ENCODE measurements at regions not wholly inside any gene's neighbourhood (a gene's known extent, or its start where the extent isn't known, plus 50 kb on each side); places are given as distances from the start of the nearest gene placed in this dataset.
"Not testable (repeated sequence)": the region's sequence is repeated elsewhere in the genome, so short reads cannot be mapped to it uniquely, and the experiment has no call there.

DNA sequence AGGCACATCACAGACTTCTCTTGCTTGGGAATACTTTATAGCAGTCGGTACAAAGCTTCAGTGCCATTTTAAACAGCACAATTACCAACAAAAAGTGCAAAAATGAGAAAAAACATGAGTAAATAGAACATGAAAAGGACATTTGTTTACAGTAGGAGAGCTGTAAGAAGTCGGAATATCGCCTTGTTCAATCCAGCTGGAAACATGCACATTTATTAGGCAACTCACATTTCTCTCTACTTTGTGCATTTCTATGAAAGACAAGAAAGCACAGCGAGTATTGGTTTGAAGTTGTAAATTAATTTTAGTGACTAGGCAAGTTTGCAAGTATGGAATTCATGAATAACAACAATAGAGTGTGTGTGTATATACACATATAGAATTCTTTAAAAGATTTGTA, 484.7 kb downstream of the DACH1 start:
- DNase-seq: no peak

- no peak for DNase-seq
These were observed 486.8 kb downstream of the DACH1 start for GRCh38 chr13:71380191-71380590.

DNA sequence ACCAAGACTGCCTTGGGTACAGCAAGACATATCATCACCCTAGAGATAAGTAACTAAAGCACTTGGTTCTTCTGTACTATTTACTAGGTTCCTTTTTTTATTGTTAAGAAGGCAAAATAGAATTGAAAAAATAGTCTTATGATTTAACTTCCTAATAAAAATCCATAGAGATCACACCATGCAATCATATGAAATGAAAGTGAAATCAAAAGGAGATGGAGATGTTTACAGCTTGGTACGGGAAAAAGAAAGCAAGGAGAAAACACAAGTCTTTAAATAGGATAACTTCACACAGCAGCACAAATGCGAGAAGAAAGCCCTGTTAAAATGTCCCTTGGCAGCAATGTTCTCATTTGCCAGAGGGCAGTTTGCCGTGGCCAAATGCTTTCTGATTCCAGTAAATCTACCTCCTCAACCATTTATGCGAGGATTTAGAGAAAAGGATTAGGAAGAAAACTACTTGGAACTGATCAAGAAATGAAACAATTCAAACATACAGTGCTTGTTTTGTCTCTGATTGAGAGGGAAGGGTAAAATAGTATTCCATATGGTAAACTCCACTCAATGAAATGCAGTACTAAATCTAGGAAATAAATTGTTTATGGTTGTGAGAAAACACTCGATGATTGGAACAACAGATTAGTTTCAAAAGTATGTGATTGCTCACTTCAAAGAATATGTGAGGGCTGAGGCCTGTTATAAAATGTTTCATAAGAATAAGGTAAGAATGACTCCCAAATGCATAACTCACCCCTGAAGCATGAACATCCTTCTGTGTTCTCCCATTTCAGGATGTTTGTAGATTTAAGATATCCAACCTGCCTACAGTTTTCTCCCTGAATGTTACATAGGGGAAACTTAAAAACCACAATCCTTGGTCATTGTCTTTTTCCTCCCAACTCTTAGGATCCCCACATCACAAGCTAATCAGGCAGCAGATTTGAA, 487.8 kb downstream of the DACH1 start:
- no peak for DNase-seq

GRCh38 chr13:71374471-71375049, 492.4 kb downstream of the DACH1 start:
- DNase-seq: no peak

DNA sequence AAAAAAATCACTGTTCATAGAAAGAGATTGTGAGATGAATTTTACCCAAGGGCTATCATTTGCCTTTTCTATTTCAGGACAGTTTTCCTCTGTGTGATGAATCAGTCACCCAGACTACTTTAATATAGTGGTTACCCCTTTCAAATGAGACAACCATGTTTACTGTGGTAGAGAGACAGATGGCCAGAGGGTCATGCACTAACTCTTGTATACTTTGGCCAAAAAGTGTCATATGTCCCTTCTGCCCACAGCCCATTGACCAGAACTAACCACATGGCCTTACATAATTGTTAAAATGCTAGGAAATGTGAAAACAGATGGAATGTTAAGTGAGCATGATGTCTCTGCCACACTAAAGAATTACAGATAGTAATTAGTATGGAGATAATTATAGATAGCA, 498.7 kb downstream of the DACH1 start:
- no peak for DNase-seq

GRCh38 chr13:71360041-71360440, 507.0 kb downstream of the DACH1 start:
- DNase-seq: no peak

GRCh38 chr13:71359641-71360040, 507.4 kb downstream of the DACH1 start:
- no peak for DNase-seq

- no peak for DNase-seq
These were observed 508.8 kb downstream of the DACH1 start for GRCh38 chr13:71358218-71358617.

GRCh38 chr13:71355010-71355409, 512.0 kb downstream of the DACH1 start:
- DNase-seq: no peak

- no peak for DNase-seq
These were observed 516.1 kb downstream of the DACH1 start for GRCh38 chr13:71350886-71351285.

- not testable (repeated sequence) for DNase-seq
These were observed 521.1 kb downstream of the DACH1 start for GRCh38 chr13:71345856-71346255.

GRCh38 chr13:71339736-71340135, 527.3 kb downstream of the DACH1 start:
- DNase-seq: no peak

GRCh38 chr13:71339005-71339404, 528.0 kb downstream of the DACH1 start:
- no peak for DNase-seq

DNA sequence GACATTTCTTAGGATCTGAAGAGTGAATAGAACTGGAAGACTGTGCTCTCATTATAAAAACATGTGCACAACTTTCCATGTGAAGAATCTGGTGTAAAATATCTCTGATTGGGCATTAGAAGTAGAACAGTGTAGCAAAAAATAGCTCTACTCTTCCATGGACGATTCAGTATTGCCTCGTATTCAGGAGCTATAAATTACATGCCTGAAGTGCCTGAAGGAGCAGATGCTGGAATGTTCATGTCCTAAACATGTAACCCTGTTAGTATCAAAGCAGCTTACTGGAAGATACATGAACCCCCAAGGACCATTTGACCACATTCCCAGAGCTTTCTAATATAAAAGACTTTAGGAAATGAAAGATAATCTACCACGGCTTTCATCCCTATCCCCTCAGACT, 528.9 kb downstream of the DACH1 start:
- DNase-seq: no peak

GRCh38 chr13:71327266-71327665, 539.7 kb downstream of the DACH1 start:
- no peak for DNase-seq

GRCh38 chr13:71325556-71325955, 541.4 kb downstream of the DACH1 start:
- DNase-seq: no peak

DNA sequence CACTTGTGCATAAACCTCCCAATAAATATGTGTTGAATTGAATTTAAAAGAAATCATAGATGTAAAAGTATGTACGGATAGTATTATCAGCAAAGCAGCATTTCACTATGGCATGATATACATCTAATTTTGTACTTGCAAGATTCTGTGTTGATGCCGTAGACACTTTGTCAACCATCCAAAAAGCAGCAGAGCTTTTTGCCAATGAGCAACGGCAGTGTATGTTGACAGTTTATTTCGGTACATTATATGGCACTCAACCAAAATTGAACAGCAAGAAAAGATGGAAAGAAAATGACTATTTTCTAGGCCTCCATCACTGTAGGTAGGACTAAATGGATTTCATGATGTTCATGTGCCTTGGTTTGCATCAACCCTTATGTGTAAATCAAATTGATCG, 543.7 kb downstream of the DACH1 start:
- DNase-seq: no peak

DNA sequence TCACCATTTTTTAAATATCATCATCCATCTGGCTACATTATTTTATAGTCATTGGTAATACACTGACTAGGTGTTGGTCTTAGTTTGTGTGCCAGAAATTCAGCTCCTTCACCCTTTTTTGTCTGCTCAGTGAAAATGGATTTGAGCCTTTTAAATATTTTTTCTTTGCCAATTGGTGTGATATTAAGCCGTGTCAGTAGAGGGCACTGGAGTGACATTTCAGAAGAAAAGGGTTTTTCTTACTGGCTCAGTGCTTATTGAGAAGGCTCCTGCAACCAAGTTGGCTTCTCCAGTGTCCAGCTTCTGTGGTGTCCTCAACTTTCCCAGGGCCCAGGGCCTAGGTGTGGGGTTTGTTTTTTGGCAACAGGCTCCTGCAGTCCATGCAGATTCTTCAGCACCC, 546.6 kb downstream of the DACH1 start:
- no peak for DNase-seq

DNA sequence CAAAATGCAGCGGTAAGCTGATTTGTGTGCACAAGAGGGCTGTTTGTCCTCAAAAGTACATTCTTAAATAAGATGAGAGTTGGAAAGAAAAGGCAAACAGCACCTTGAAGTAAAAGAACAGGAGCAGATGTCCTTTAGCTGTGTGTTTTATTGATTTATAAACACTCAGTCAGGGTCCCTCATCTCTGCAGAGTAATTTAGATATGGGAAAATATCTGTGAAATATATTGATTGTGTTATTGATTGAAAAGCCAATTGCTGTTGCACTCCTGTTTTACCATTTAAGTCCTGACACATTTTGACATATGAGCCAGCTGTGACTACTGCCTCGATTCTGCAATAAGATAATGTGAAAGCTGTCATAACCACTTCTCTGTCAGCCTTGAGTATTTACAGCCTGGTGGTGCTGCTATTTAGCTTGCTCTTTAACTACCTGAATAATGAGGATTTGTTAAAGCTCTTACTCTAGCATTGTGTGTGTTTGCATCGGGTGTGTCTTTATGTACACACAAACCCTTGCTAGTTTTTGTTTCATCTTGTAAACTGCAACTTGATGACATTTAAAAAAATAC, 550.1 kb downstream of the DACH1 start:
- DNase-seq: no peak

- no peak for DNase-seq
These were observed 554.1 kb downstream of the DACH1 start for GRCh38 chr13:71312923-71313322.

DNA sequence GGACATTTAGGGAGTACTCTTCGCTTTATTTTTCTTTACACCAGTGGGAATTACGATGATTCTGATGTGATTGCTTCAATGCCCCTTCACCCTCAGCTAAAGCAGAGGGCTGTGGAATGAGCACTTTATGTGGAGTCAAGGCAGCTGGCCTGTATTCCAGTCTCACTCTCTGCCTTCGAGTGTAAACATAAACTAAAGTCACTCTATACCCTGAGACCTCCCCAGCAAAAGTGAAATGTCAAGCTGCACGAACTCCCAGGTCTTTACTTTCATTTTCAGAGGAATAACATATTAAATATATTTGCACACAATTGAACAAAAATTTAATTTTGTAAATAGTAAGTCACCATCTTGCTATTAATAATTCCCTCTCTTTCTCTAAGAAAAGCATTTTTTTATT, 557.1 kb downstream of the DACH1 start:
- DNase-seq: no peak

GRCh38 chr13:71306821-71307220, 560.2 kb downstream of the DACH1 start:
- DNase-seq: no peak

GRCh38 chr13:71304861-71305260, 562.1 kb downstream of the DACH1 start:
- DNase-seq: no peak
